Inflammatory macrophage treated with lipopolysaccharide for 1 hour (primary cell): ENCODE measurements at regions not wholly inside any gene's neighbourhood (a gene's known extent, or its start where the extent isn't known, plus 50 kb on each side); places are given as distances from the start of the nearest gene placed in this dataset.

Experiments
- DNase-seq, 2 donors: peaks; one replicate each; pipeline ENCODE4 v3.0.0-alpha.2; 2020 to 2022

DNA sequence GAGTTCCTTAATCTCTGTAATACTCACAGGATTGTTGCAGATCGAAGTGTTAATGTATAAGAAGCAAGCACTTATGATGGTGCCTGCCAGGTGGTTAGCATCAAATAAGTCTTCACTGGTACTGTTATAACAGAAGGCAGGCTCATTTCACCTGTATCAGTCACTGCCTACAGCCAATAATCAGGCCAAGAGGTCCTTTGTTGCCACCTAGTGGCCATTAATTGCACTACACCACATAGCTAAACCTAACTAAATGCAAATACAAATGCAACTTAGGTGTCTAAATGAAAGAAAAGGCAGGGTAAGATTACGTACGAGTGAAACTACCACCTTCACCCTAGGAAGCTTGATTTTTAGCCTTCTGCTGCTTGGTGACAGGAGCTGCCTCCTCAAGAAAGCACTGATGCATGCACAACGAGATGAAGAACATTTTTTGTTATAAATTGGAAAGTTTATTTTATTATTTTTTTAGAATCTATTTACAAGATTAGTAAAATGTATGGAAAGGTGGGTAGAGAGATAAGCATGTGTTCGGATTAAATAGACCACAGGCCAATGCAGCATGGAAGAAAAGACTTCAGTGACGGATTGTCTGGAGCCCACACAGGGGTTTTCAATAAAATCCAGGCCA is 334.8 kb upstream of the CAMK1G start:
- DNase-seq: peak; percentile 9 to 73

DNA sequence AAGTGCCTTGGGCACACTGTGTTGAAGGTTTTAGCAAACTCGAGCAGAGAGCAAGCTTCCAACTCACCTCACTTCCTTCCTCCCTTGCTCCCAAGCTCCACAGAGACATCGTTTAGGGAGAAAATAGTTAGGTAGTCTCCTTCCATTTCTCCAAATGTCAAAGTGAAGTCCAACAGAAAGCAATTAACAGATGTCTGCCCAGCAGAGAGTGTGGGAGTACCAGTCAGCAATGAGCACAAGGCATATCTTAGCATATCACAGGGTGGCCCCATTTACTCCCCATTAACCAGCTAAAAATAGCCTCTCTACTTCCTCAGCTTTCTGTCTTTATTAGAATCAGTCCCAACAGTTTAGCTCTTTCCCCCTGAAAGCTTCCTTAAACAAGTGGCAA is 334.2 kb upstream of the CAMK1G start:
- DNase-seq: peak in 1 of 2 donors; percentile 0

DNA sequence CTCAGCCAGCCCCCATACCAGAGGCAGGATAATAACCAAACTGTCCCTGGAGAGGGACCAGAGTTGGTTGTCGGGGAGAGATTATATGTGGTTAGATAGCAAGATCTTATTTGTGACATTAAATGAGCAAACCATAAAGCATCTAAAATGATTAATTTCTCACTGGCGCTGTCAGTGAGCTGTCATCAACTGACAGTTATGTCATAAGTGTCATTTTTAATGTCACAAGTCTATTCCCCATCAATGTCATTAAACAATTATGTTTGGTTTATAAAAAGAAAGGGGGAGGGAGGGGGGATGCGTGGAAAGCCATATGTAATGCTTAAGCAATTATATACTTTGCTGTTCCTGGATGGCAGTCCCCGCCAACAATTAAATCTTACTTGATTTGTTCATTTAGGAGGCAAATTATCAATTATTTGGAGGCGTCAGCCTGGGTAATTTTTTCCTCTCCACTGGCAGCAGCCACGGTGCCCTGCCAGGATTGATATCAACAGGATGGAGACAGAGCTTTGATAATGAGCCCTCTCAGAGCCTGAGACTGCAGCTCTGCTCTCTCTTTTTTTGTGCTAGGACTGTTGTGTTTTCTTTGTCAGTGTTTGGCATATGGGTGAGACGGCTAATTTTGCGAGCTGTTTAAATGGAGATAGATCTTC is 333.6 kb upstream of the CAMK1G start:
- no peak for DNase-seq

DNA sequence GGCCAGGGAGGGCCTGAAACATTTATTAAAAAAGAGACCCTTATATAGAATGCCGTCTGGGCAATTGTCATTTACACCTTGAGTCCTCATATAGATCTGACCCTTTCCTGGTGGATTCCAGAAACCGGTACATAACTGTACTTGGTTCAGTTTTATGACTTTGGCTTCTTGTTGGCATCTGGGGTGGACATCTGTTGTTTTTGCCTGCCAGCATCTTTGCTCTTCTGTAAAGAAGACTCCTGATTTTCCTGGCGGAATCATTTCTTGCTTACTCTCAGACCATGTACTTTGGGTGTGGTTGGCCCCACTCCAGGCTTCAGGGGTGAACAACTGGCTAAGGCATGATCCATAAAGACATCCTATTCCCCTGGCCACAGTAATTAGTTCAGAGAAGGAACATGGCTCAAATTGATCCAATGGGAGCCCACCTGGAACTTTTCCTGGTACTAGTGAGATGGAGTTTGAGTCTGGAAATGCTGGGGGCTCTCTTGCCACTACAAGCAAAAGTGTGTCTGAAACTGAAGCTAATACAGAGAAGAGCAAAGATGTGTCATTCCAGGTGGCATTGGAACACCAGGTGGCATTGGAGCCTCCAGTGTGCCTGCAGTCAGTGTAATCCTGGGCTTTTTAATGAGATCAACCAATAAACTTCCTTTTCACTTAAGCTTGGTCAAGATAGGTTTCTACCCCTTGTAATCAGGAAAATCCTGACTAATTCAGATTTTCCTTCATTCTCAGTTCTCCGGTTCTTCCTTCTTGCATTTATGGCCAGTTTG is 332.5 kb upstream of the CAMK1G start:
- no peak for DNase-seq

DNA sequence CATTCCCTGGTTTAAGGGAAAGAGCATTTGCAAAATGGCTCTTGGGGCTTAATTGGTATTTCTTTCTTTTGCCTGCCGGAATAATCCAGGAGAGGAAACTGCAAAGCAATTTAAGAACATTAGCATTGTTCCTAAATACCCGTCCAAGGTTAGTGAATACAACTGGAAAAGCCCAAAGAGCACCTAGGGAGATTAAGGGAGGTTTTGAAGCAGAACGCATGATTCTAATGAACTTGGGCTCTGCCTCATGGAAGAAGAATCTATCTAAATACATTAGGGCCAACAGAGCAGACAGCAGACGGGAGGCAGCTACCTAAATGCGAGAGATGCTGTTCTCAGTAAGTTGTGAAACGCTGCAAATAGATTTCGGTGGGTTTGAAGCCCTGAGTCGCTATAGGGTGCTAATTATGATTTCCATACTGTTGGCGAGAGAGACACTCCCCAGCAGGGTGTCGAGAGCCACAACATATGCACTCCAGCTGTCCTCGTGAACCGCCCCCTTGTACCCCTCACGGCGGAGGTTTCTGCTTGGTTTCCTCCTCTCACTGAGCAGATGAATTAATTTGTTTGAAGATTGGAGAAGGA is 326.7 kb upstream of the CAMK1G start:
- DNase-seq: no peak

DNA sequence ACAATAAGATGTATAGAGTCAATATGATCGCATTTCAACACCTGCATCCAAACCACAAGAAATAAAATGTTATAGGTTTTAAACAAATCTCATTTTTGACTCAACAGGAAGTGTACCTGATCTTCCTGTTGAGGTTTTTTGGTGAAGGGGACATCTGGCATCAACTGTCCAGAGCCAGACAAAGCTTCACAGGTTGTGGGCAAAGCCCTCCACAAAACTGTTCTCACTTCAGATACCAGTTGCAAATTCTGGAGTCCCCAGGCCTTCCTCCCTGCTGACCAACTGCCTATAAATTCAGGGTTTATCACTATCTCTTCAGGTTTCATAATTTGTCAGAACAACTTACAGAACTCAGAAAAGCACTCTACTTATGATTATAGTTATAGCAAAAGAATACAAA is 326.1 kb upstream of the CAMK1G start:
- DNase-seq: no peak

DNA sequence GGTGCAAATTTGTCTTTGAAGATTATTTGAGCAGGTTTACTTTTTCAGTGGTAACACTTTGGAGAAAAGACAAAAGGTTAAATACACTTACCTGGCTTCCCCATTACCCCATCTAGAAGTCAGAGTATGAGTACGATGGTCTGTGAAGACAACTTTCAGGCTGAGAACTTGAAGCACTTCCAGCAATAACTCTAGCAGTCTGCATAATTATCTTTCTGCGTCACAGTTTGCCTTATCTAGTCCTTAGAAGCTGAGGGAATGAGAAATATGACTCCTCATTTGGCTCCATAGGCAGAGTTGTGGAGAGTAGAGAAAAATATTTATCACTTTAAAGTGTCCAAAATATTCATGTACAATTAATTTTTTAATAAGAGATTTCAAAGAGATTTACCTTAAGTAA is 323.4 kb upstream of the CAMK1G start:
- DNase-seq: no peak

DNA sequence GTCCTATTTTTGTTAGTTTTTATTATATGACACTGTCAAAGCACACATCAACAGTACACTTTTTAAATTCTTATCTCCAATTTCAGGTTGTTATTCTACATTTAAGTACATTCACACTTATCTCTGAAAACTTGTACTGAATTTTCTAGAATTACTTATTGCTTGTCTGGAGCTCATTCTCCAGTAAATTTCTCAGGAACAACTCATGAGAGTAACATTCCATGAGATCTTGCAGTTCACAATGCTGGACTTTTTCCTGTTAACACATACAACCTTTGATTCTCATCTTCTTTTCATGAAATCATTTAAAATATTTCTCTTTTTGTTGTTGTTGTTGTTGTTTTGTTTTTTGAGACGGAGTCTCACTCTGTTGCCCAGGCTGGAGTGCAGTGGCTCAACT is 320.9 kb upstream of the CAMK1G start:
- no peak for DNase-seq

DNA sequence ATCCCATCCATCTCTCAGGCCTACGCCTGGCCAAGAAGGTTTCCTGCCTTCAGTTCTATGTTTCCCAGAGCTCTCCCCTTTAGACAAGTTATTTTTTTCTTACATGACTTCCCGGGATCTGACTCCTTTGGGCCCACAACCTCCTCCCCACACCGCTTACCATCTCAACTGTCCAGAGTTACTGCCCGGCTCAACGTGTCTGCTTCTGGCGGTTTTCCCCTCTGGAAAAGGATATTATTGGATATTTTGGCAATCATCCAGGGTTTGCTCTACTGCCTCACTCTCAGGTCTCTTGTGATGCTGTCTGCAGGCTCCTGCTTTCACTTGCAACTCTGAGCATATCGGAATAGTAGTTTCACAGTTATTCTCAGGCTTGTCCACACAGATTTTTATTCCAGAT is 318.2 kb upstream of the CAMK1G start:
- no peak for DNase-seq

DNA sequence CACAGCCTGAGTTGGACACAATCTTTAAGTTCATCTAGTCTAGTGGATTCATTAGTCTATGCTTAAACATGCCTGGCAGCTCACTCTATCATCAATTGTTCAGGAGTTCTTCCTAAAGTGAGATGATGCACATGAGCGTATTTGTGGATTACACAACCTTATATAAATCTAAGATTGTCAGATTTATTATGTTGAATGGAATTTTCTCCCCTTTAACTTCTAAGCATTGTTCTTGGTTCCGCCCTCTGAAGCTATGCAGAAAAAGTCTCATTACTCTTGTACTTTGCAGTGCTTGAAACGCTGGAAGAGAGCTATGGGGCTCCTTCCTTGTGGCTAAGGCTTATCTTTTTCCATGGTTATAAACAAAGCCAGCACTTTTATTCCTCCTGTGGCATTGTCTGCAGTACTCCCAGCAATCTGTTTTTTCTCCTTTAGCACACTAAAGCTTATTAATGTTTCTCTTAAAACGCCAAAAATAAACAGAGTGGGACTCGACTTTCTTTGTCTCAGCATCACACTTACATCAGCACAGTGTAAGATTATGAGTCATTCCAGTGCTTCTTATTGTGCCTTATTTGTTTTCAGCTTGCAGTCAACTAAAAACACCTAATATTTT is 316.8 kb upstream of the CAMK1G start:
- DNase-seq: no peak

DNA sequence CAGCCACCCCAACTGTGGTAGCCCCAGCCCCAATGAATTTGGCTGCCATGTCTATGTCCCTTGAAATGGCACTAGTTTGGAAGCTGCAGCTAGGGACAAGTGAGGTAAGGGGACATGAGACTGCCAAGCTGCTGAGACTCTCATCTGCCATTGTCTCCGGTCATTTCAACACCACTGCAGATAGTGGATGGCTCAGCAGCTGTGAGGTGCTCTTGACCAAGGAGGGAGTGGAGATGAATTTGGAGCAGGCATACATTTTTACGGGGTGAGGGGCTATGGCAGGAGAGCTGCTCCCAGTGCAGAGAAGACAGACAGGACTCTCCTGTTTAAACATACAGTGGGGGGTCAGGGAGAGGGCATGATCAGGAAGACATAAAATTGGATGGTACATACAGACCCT is 315.5 kb upstream of the CAMK1G start:
- no peak for DNase-seq

DNA sequence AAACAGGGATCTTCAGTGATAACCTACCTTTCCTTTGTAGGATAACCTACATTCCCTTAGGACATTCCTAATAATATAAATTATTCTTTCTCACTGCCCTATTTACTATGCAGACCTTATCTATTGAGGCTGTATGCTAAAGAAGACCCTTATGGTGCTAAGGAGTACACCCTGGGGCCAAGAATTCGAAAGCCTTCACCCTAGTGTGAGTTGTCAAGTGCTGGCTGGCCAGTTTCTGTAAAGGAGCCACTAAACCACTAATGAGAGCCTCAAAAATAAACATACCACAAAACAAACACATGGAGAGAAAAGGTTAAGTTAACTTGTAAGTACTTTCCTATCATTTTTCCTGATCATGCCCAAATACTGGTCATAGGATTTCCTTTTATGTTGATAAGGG is 315.0 kb upstream of the CAMK1G start:
- DNase-seq: no peak

DNA sequence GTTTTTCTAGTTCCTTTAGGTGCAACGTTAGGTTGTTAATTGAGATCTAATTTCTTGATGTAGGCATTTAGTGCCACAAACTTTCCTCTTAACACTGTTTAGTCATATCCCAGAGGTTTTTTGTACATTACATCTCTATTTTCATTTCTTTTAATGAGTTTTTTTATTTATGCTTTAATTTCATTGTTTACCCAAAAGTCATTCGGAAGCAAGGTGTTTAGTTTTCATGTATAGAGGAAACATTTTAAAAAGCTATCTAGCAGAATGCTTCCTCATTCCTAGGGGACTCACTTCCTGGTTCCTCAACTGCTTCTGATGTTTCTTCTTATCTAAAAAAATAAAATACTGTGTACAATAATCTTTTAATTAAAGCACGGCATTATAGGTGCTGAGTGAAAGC is 307.2 kb upstream of the CAMK1G start:
- DNase-seq: no peak

DNA sequence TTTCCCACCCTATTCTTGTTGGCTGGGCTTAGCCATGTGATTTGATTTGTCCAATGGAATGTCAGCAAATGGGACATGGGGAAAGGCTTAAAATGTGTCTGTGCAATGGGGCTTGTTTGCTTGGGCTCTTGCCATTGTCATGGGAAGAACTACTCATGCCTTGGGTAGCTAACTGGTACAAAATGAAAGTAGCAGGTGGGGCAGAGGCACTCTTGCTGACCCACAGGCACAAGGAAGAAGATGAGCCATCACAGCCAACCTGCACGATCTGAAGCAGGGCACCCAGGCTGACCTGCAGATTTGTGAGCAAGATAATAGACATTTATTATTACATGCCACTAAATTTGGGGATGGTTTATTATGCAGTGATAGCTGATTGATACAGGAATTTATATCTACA is 305.9 kb upstream of the CAMK1G start:
- no peak for DNase-seq

DNA sequence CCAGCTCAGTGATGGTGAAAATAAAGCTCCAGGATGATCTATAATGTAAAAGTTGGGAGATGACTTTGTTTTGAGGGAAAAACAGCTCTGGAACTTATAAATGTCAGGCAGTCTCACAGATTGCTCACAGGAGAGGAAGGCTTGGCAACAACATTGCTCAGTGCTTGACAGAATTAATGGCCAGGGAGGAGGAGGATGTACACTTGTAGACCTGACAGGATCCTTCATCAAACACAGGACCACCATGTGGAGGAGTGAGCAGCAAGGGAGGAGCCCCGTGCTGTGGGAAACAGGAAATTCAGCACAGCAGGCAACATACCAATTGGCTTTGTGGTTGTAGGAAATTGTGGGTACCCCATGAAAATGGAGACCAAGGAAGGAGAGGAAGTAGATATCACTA is 291.8 kb upstream of the CAMK1G start:
- no peak for DNase-seq

DNA sequence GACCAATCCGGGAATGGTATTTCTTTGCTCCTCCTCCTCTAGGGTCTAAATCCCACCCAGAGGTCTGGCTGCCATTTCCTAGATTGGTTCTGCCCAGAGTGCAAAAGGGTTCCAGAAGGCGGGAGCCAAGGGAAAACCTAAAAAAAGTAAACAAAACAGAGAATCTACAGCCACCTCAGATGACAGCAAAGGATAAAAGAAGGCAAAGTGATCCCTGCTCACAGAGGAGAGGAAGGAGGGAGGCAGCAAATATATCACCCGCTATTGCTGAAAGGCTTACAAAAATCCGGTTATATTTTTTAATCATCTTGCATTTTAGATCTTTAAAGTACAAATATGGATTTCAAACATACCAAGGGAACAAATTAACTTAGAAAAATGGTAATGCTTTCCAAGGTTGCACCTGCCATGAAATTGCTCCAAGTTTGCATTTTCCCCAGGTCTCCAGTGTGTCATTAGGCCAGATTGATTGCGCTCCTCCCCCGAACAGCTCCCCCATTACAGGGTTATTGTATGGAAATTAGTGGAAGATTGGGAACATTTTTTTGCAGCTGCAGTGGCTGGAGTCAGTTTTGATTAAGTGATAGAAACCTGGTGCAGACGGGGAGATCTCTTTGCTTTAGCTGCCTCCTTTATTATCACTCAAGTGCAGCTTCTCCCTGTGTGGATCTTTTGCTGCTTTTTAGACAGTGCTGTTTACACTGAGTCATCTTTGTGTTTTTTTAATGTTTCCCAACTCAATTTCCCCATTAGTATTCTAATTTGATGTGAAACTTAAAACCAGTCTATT is 280.5 kb upstream of the CAMK1G start:
- peak; percentile 21 to 67 for DNase-seq

DNA sequence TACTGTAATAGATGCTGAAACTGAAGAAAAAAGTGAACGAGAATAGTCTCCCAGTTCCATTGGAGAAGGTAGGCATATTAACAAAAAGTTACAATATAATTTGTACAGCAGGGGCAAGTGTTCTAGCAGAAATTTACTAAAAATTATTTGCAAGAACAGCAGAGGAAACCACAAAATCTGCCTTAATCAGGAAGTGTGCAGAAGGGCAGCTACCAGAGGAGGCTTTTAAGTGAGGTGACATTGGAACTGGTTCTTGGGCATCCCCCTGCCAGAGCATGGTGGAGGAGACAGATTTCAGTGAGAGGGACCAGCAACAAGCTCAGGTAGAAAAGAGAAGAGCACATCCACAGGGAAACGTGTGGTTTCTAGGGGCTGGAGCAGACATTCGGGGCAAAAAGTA is 279.3 kb upstream of the CAMK1G start:
- DNase-seq: peak in 1 of 2 donors; percentile 3

DNA sequence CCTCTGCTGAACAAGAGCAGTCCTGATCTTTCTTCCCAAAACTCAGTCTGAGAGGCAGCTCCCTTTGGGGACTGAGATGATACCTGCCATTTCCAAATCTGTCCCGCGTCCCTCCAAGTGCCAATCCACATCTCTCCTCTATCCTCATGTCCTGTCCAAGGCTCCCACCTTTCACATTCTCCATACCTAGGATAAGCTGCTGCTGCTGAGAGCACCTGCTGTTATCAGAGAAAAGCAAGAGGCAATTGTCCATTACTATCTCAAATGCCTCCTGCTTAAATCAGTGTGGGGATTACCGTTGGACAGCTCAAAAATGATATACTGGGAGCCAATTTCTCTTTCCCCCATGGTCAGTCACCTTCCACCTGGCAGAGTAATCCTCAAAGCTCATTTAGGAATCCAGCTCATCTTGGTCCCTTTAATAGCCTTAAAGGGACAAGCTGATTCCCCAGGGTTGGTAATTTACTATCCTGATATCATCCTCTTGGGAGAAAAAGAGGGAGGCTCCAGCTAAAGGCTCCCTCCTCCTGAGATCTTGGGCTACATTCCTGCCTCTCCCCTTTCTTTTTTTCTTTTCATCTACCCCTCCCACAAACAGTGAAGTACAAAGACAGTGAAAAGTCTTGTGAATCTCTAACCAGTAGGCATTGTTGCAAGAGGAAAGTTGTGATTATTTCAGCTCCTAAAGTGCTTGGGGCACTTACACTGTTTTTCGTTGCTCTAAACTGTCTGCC is 278.1 kb upstream of the CAMK1G start:
- no peak for DNase-seq

DNA sequence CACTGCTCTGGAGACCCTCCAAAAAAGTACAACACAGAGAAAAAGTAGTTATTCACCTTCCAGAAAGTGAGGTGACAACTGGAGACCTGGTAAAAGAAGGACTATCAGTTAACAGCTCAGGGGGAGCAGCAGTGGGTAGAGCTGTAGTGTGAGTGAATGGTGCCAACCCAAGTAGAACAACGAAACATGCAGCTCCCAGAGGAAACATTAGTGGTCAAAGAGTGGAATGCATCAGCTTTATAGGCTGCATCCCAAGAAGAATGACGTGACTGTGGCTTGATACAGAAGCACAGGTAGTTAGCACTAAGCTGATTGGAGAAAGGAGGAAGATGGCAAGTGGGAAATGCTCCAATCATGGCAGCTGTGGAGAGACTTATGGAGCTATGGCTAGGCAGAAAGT is 275.7 kb upstream of the CAMK1G start:
- no peak for DNase-seq

DNA sequence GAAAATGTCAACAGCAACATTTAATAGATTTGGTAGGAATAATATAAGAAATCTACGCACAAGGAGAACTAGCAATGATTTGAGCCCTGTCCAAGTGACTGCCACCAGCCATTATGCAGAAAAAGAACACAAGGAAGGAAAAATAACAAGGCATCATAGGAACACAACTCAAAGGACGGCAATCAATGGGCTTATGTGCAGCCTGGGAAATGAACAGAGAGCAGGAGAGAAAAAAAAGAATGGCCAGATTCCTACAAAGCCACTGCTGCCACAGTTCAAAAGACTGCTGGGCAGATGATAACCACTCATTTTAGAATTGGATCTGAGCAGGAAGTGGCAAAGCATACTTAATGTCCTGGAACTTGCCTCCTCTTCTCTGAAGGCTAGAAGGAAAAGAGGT is 274.3 kb upstream of the CAMK1G start:
- no peak for DNase-seq

DNA sequence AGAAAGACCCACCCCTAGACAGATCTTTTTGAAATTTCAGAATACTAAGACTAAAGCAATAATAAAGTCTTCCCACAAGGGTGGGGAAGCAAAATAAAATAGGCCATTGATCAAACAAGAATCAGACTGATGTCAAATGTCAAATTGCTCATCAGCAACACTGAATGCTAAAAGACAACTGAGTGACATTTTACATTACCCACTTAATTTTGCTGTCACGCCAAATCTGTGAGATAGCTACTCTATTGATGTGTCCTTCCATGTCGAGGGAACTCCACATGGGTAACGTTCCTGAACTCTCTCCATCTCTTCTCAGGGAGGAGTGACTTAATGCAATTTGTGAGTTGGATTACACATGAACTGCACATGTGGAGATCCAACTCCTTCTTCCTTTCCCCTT is 271.7 kb upstream of the CAMK1G start:
- DNase-seq: no peak

DNA sequence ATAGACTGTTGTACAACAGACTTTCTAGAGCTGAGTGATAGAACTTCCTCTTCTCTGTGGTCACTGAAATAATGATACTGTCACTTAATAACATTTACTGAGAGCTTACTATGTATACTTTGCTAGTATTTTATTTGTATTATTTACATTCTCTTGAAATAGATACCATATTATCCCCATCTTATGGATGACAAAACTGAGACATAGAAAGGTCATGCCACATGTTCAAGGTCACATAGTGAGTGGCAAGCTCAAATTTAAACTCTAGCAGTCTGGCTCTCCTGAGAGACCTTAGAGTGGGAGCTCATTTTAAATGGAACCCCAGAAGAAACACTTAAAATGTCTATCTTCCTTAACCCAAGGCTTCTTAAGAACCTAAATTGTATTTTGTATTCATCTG is 266.6 kb upstream of the CAMK1G start:
- no peak for DNase-seq
